GM19468 (cell line): ENCODE measurements at regions not wholly inside any gene's neighbourhood (a gene's known extent, or its start where the extent isn't known, plus 50 kb on each side); places are given as distances from the start of the nearest gene placed in this dataset.

Experiments used
- ATAC-seq: cut with Tn5 transposase; IDR thresholded peaks from one replicate; pipeline ENCODE4 v1.9.1; 2021; ENCODE audit warnings: mild to moderate bottlenecking, moderate library complexity, moderate number of reproducible peaks; ENCODE audit not compliant: unreplicated experiment; ENCODE audit errors: extremely low read depth

- no peak for ATAC-seq
Observed at GRCh38 chr1:87436534-87436933, 107.9 kb downstream of the LMO4 start.

DNA sequence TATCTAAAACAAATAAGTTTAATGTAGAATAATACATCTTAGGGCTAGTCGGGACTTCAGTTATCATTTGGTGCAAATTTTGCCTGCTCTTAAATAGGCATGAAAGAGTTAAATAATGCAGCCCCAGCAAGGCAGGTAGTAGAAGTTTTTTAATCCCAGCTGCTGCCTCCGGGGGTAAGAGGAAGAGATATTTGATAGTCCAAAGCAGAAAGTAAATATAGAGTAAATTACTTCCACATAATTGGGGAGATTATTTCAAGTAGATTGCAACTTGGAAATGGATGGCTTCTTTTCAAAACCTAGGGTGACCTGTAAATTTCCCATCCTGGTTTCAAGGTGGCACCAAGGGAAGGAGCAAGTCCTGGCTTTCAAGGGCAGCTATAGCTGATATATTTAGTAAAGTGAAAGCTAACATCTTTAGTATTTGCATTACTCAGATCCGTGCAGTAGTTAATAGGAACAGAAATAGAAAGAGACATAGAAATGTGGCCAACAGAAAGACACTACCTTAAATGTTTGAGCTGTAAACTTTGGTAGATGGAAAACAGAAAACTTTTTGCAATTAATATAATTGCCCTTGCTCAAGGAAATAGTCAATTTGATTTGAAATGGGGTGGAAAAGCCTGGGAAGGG lies 109.1 kb downstream of the LMO4 start:
- no peak for ATAC-seq

GRCh38 chr1:87439821-87440220 lies 111.1 kb downstream of the LMO4 start:
- ATAC-seq = no peak

DNA sequence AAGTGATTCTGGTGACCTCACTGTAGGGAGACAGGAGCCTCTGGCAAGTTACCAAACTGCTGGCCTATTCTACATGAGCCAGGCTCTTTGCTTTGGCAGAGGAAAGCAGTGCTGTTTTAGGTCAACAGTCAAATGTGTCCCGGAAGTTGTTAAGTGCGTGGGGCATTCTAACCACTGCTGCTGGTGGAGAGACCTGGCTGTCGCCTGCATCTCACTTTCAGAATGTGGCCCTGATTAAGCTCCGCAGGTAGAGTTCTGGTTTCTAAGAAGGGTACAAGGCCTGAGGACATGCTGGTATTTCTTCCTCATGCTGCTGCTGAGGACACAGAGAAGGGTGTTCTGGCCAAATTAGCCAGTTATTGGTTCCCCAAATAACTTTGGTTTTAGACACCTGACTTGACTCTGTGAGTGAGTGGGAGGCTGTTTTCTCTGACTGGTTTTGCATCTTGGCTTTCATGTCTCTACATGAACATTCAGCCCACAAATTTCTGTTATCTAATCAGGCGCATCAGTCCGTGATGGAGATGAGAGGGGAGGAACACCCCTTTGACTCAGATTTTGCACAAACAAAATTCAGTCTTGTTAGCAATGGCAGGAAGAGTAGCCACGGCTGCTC lies 120.8 kb downstream of the LMO4 start:
- ATAC-seq = peak; percentile 97

- ATAC-seq = no peak
Observed at GRCh38 chr1:87450136-87450535, 121.5 kb downstream of the LMO4 start.

GRCh38 chr1:87450615-87451209 lies 122.0 kb downstream of the LMO4 start:
- ATAC-seq = no peak

GRCh38 chr1:87451229-87451920 lies 122.7 kb downstream of the LMO4 start:
- no peak for ATAC-seq

GRCh38 chr1:87452648-87453047 lies 124.0 kb downstream of the LMO4 start:
- no peak for ATAC-seq

GRCh38 chr1:87457408-87457807 lies 128.7 kb downstream of the LMO4 start:
- no peak for ATAC-seq

DNA sequence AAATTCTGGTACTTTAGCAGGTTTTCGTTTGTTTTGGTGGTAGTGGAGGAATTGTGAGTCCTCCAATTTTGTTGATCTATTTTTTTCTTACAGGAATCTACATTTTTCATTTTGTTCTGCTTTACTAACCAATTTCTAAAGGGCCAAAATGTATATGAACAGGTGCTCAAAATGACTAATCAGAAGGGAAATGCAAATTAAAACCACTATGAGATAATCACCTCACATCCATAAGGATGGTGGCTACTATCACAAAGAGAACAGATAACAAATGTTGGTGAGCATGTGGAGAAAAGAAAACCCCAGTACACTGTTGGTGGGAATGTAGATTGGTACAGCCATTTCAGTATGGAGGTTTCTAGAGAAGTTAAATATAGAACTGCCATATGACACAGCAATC lies 134.2 kb downstream of the LMO4 start:
- no peak for ATAC-seq

GRCh38 chr1:87464022-87464490 lies 135.4 kb downstream of the LMO4 start:
- peak; percentile 30 for ATAC-seq

GRCh38 chr1:87466621-87467020 lies 137.9 kb downstream of the LMO4 start:
- no peak for ATAC-seq

DNA sequence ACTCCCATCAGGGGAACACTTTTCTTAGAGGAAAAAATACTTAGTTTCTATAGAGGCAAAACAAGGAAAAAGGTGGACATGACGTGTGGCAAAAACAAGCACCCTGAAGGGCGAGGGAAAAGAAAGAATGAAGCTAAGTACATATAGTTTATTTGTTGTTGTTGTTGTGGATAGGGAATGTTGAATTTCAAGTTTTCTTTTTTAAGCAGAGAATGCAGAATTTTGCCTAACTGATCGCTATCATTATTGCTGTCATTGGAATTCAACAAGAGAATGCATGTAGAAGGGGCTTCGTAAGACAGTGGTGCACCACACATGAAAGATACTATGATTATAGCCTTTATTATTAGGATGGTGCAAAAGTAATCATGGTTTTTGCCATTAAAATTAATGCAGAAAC lies 144.0 kb downstream of the LMO4 start:
- no peak for ATAC-seq

- ATAC-seq = no peak
Observed at GRCh38 chr1:87473203-87473661, 144.6 kb downstream of the LMO4 start.

DNA sequence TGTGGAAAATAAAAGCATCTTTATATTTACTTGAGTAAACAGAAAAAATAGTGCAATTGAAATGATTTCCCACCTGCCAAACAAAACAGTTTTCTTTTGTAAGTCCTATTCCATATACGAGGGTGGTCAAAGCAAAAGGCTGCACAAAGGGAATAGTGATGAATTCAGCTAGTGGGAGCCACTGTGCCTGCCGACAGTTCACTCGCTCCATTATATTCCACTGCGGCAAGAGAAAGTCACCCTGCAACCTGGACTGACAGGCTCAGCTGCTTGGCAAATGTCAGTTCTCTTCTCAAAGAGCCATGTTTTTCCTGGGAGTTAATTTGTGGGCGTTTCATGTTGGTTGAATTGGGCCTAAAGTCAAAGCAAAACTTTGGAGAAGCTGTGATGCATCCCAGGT lies 145.4 kb downstream of the LMO4 start:
- ATAC-seq = no peak

DNA sequence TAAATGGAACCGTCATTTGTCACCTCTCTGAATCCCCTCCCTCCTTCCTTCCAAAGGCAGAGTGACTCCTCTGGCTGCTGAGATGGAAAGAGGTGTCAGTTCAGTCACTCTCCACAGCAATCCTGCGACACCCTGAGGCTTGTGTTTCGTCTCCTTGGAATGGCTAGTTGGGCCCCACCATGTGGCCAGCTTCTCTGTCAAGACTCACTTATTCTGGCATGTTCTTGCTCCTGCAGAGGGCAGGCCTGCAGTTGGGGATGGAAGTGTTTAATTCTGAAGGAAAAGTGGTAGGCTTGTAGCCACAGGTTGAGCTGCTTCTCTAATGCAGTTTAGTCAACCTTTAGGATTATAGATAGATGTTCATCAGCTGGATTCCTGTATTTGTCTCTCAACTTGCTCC lies 149.6 kb downstream of the LMO4 start:
- ATAC-seq = no peak

DNA sequence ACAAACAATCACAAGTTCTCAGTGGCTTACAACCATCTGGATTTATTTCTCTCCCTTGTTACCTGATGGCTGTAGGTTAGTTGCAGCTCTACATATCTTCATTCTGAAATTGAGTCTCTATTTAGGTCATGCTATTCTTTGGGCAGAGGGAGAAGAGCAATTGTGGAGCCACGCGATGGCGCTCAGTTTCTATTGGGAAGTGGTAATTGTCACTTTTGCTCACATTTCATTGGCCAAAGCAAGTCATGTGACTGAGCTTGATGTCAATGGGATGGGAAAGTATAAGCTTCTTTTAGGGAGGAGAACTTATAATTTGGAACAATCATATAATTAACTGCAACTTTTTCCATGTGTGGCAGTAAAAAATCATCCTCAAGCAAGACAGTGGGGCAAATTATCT lies 166.5 kb downstream of the LMO4 start:
- ATAC-seq = no peak

- ATAC-seq = no peak
Observed at GRCh38 chr1:87495870-87496269, 167.2 kb downstream of the LMO4 start.

- no peak for ATAC-seq
Observed at GRCh38 chr1:87497380-87498203, 168.9 kb downstream of the LMO4 start.

GRCh38 chr1:87501738-87502137 lies 173.1 kb downstream of the LMO4 start:
- no peak for ATAC-seq
